HG02678 (cell line): ENCODE measurements at regions not wholly inside any gene's neighbourhood (a gene's known extent, or its start where the extent isn't known, plus 50 kb on each side); places are given as distances from the start of the nearest gene placed in this dataset.

Experiments used
- ATAC-seq: cut with Tn5 transposase; IDR thresholded peaks from one replicate; pipeline ENCODE4 v1.9.1; 2021; ENCODE audit warnings: mild to moderate bottlenecking, moderate library complexity; ENCODE audit not compliant: unreplicated experiment

DNA sequence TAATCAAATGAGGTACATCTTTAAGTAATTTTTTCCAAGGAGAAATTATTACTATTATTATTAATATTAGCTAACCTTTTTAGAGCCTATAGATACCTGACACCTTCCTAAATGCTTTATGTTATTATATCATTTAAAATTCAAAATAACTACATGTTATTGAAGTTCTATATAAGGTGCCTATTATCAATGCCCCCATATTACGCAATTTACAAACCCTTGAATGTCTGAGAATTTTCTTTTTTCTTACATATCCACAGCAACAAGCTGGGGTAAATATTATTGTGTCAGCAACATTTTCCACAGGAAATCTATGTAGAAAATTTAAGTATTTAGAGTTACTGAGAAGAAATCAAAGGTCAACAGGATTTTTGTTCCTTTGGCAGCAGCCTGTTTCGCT lies 327.3 kb downstream of the NXPE2 start:
- no peak for ATAC-seq

DNA sequence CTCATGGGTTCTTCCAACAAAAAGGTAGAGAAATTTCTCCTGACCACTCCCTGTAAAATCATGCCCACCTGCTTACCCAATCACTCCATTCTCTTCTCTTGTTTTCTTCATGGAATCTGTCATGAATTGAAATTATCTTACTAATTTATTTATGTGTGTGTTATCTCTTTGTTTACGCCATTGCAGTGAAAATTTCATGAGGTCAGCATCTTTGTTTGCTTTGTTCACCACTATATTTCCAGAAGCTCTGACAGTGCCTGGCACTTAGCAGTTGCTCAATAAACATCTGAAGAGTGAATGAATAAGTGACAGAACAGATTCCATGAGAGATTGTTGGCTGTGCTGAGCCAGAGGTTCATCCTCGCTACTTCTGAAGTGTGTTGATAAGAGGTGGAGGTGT lies 329.5 kb downstream of the NXPE2 start:
- no peak for ATAC-seq

DNA sequence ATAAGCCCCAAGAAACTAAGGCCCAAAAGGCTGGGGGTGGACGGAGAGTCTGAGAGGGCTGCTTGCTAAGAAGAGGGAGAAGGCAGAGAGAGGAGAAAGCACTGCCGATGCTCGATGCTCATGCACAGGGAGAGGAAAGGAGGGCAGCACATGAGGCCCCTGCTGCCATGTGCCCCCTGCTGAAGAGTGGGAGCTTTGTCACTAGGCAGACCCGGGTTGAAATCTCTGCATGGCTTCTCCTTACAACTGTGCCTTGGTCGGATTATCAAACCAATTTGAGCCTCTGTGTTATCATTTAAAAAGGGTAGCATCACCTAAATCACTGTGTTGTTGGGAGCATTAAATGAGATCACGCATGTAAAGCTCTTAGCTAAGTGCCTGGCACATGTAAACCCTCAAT lies 330.5 kb downstream of the NXPE2 start:
- no peak for ATAC-seq

DNA sequence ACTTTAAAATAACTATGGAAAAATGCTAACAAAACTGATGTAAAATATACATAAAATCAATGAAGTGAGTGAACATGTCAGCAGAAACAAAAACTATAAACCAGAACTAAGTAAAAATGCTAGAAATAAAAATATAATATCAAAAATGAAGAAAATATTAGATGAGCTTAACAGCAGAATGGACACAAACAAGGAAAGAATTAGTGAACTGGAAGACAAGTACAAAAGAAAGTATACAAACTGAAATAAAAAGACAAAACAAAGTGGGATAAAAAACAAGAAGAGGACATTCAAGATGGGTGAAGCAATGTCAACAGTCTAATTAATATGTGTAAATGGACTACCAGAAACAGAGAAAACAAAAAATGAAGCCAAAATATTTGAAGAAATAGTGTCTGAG lies 339.2 kb downstream of the NXPE2 start:
- ATAC-seq: no peak

DNA sequence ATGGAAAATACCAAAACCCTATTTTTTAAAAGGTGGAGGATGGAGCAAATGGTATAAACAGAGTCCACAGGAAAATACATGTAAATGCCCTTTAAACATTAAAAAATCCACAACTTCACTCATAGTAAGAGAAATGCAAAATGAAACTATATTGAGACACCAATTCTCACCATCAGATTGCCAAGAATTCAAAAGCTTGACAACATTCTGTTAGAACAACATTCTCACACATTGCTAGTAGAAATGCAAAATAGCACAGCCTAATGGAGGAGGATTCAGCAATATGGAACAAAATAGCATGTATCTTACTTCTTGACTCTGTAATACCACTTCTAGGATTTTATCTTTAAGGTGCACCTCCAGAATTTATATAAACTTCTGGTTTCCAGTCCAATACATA lies 351.8 kb downstream of the NXPE2 start:
- ATAC-seq: no peak

DNA sequence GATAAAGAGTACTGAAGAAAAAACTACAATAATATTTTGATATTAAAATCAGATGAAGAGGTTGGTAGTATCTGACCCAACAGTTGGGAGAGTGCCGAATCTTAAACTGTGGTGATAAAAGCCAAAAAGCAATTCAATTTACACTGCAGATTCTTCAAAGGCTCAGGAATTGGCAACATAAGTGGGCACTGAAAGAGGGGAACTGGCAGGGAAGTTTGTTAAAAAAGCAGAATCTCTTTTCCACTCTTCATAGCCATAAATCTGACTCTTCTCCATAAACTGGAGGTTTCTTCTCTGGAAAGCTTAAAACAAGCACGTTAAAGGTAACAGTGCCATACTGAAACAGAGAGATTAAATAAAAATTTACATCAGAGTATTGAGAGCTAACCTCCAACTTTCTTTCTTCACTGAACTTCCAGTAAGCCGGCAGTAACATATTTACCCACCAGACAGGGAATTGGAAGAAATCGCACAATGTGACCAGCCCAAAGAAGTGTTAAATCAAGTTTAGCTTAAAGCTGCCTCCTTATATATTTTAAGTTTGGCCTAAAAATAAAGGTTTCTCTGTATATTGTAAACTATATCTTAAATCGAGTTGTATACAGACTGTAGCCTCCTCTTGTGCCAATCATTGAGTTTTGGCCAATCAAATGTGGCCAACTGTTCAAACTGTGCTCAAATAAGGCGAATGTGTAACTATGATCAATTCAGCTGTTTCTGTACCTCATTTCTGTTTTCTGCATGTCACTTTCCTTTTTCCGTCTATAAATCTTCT lies 358.3 kb downstream of the NXPE2 start:
- ATAC-seq: no peak

DNA sequence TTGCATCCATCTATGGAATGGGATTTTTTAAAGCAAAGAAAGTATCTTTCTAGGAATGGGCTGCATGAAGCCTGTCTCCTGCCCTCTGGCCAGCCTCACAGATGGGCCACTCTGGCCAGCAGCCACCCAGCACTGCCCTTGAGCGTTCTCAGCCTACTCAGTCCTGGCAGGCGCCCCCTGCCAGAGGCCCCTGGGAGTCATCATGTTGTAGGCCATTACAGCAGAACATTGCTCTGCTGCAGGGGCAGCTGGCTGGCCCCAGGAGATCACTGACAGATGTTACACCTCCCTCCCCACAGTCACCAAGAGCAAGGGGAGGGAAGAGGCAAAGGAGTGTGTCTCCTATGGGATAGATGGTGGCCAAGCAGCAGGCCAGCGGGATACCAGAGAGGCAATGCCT lies 363.7 kb downstream of the NXPE2 start:
- no peak for ATAC-seq

DNA sequence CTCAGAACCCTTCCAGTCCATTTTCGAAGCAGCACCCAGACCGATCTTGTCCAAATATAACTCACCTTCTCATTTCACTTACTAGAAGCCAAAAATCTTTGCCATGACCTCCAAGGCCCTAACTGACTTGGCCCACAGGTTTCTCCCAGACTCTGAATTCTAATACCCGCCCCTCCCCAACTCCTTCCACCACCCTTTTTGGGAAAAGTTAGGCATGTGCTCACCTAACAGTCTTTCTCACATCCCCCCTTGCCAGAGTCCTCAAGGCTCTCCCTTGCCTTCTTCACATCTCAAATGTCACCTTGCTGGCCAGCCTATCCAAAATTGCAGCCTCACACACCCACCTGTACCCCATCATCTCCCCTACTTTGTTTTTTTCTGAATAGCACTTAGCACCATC lies 369.3 kb downstream of the NXPE2 start:
- ATAC-seq: no peak

DNA sequence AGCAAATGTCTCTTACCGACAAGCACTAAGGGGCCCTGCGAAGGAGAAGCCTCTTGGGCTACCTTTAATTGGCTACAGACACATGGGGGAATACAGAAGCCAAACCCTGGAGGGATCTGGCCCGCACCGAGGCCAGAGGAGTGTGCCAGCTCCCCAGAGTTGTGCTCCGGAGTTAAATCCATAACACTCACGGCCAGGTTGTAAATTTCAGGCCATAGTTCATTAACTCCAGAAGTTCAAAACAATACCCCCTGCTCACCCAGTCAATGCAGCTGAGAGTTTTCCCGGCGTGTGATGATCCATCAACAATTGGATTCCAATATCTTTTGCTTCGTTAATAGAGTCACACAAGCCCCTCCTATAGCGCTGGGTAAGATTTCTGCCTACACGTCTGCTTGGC lies 371.5 kb downstream of the NXPE2 start:
- ATAC-seq: no peak

DNA sequence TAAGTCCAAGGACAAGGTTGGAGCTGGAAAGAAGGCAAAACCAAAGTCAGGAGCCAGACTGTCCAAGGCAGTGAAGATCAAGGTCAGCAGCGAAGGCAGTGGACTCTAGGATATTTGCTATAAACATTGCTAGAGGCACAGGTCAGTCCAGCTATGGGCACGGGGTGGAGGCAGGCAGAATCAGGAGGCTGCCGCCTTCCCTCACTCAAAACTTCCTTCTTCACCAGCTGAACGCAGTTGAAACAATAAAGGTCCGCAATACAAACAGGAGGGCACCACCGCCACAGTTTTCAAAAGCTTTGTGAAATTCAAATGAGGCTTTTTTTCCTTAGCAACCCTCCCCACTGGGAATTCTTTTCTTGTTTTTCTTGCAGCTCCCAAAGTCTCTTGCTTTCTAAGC lies 372.4 kb downstream of the NXPE2 start:
- no peak for ATAC-seq

DNA sequence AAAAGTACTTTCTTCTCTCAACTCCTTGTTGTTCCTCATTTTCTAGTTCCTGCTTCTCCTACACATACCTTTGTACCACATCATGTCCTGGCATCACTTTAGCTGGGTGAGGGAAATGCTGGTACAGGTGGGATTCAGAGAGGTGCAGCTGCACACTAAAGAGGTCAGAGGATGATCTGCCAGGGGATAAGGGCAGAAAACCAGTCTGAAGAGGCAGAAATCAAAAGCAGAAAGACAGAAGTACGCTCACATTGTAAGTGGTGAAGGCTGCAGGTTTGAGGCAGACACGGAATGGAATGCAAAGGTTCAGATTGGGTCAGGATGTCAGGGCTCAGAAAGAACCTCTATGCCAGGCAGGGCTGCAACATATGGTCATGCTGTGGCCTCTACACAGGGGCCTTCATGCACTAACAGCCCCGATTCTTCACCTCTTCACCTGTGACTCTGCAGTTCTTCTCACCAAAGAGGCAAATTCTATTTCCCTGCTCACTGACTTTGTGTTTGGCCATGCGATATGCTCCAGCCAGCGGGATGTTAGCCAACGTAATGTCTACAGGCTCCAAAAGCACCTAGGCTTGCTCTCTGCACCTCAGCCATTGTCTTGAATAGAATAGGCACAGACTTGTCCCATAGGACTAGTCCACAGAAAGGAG lies 373.7 kb downstream of the NXPE2 start:
- no peak for ATAC-seq

DNA sequence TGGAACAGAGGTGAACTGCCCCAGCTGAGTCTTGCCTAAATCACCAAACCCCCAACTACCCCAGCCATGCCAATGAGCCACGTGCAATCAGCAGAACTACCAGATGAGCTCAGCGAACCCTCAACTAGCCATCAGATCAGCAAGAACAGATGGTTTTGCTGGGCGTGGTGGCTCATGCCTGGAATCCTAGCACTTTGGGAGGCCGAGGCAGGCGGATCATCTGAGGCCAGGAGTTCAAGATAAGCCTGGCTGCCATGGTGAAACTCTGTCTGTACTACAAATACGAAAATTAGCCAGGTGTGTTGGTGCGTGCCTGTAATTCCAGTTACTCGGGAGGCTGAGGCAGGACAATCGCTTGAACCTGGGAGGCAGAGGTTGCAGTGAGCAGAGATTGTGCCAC lies 374.3 kb downstream of the NXPE2 start:
- no peak for ATAC-seq

DNA sequence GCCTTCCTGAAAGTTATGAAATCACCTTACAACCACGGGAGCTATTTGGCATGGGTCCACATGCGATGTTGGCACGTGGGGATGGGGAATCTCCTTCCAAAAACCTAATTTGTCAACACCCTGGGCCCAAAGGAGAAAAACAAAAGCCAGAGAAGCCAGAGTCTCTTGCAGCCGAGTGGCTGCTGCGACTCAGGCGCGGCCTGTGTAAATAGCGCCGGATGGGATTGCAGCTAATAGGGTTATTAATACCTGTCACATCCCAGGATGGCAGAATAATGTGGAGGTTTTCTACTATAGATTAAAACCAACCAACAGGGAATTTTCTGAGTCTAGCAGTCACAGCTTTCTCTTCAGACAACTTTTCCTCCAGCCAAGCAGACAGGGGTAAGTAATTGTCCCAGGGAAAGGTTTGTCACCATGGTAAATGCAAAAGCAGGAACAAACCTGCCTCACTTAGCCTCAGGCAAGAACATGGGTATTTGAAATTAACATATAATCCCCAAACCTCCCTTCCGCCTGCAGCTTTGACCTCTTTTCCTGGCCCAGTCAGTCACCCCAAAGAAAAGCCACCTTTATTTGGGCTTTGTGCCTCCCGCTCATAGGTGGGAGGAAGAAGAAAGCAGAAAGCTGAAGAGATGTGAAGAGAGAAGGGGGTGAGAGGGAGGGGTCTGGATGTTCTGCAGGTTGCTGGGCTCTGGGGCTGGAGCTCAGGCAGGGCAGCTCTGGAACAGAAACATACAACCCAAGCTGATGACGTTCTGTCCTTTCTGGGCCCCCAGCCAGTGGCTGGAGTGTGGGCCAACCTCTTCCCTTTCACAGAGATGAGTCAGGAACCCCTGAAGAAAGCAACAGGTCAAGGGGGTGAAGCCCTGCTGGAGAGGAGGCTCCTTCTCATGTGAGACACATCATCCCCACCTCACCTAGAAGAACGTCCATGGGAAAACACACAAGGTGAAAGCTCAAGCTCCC lies 376.5 kb downstream of the NXPE2 start:
- no peak for ATAC-seq

DNA sequence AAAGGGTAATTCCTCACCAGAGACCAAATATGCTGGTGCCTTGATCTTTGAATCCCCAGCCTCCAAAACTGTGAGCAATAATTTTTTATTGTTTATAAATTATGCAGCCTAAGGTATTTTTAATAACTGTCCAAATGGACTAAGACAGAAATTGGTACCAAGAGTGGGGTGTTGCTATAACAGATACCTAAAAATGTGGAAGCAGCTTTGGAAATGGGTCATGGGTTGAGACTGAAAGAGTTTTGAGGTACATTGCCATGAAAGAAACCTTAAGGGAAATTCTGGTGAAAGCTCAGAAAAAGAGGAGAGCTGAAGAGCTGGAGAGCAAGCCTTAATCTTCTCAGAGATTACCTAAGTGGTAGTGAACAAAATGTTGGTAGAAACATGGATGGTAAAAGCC lies 378.2 kb downstream of the NXPE2 start:
- no peak for ATAC-seq

DNA sequence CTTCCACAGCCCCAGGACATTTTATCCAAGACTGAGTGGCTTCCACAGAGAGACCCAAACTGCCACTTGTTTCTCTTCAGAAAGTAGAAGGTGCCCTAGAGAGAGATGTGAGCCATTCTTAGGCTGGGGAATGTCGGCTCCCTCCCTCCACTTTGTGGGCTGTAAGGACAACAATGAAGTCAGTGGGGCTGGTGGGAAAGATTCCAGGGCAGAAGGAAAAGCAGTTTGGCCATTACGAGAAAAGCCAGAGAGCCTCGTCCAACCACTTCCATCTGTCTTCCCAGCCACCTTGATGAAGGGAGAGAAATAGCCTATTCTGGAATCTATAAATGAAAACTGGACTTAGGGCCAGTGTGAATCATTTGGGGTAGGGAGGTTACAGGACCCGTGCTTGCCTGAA lies 382.5 kb downstream of the NXPE2 start:
- ATAC-seq: no peak

DNA sequence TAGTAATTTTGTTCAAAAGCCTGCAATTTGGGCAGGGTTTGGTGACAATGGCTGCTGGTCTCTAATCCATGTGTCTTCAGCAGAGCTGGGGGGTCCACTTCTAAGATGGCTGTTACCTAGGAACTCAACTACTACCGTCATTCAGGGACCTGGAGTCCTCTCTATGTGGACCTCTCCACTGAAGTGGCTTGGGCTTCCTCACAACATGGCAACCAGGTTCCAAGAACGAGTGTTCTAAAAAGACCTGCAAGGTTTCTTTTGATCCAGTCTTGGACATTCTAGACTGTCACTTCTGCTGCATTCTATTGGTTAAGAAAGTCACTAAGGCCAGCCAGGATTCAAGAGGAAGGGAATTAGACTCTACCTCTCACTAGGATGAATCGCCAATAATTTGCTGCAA lies 387.0 kb downstream of the NXPE2 start:
- no peak for ATAC-seq

DNA sequence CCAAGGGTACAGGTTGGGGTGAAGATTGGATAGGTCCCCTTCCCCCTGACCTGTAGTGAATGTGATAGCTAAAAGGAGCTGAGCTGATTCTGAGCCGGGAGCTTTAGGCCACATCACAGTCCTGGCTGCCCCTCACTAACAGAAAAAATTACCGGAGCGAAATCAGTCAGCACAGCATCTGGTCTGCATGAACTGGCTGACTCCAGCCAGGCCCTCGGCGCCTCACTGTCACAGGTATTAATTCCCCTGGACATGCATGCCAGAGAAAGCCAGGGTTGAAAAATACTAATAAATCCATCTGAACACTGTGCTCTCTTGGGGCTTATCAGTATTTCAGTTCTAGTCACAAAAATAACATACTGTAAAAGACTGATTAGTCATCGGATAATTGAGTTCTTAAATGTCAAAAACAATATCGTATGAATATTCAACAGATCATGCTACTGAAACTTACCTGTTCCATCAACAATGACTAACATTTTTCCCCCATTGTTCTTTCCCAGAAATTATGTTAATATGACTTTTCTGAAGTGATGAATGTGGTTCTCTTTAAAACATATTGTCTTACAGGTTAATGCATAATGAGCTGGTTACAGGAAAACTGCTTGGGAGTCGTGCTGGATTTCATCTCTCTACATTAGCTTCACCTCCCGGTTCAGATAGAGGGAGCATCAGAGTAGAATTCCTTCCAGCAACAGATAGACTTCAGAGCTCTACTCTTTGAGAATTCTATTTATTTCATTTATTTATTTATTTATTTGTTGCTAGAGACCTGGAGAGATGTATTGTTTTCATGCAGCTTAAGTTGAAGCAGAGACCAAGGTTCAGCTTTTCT lies 387.7 kb downstream of the NXPE2 start:
- no peak for ATAC-seq

DNA sequence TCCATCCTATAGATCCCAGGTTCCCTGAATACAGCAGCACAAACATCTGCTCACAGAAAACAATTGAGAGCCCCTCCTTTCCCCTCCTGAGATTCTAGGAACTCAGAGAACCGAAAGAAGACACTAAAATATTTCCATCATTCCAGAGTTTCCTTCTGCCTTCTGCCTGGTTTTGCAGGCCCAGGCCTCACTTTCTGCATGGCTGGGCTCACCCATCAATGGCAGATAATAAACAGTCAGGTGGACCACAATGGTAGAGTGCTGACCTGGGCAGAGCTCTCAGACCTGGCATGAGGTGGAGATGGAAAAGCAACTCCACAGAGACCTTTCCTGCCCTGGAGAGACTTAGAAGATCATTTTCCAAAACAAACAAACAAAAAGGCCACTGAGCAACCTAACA lies 389.1 kb downstream of the NXPE2 start:
- no peak for ATAC-seq

DNA sequence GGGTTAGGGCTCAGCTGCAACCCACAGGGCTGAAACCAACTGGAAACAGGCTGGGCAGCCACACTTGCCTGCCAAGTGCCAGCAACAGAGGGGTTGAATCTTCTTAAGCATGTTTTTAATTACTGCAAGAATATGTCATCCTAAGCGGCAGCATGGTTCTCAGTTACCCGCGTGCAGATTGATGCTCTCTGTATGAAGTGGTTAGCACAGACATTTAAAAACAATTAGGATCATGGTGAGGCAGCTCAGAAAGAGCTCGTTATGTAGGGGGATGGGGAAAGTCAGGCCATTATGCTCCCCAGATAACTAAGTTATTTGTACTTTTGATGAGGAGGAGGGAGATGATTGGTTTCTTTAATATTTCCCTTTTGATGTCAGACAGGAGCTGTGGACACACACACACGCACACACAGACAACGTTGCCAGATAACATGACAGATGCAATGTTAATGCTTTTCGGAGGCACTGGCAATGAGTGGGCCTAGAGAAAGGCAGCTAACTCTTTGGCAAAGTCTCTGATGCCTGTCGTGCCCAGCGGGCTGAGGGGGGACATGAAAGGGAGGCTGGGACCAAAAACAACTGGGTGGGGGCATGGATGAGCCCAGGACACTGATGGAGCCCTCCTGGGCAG lies 389.7 kb downstream of the NXPE2 start:
- ATAC-seq: no peak

DNA sequence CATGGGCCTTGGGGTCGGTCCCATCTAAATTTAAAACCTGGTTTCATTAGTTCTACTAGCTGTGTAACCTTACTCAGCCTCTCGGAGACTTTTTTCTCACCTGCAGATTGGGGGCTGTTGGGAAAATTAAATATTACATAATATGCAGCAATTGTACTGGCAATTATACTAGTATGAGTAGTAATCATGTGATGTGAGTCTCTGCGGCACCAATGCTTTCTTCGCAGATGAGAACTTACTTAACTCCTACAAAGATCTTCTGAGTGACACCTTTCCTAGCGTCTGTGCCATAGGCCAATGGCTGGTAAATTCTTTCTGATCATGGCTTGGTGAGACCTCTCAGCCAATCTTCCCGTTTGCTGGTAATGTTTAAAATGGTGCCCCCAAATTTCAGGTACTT lies 391.3 kb downstream of the NXPE2 start:
- no peak for ATAC-seq
